Limb (tissue), 2 donors: ENCODE measurements at regions not wholly inside any gene's neighbourhood (a gene's known extent, or its start where the extent isn't known, plus 50 kb on each side); places are given as distances from the start of the nearest gene placed in this dataset.

Experiments used
- DNase-seq, 2 donors: peaks; one replicate each; pipeline ENCODE4 v3.0.0-alpha.2; 2016; ENCODE audit errors: extremely low spot score in 2 of 2

GRCh38 chr22:46077669-46078099 is 72.6 kb upstream of the PPARA start:
- no peak for DNase-seq

- no peak for DNase-seq
Observed at GRCh38 chr22:46078241-46079092, 71.9 kb upstream of the PPARA start.

- DNase-seq, result no peak
Observed at GRCh38 chr22:46079093-46079860, 71.0 kb upstream of the PPARA start.

- DNase-seq, result no peak
Observed at GRCh38 chr22:46079861-46080821, 70.2 kb upstream of the PPARA start.

GRCh38 chr22:46081036-46081830 is 69.1 kb upstream of the PPARA start:
- DNase-seq, result no peak

GRCh38 chr22:46081831-46082210 is 68.5 kb upstream of the PPARA start:
- no peak for DNase-seq

- no peak for DNase-seq
Observed at GRCh38 chr22:46082633-46083032, 67.7 kb upstream of the PPARA start.

GRCh38 chr22:46083383-46084350 is 66.7 kb upstream of the PPARA start:
- DNase-seq, result no peak

- no peak for DNase-seq
Observed at GRCh38 chr22:46084376-46084775, 66.0 kb upstream of the PPARA start.

GRCh38 chr22:46084943-46085827 is 65.1 kb upstream of the PPARA start:
- no peak for DNase-seq

GRCh38 chr22:46085828-46086576 is 64.3 kb upstream of the PPARA start:
- DNase-seq, result no peak

GRCh38 chr22:46086577-46087335 is 63.6 kb upstream of the PPARA start:
- no peak for DNase-seq

GRCh38 chr22:46087336-46087690 is 63.0 kb upstream of the PPARA start:
- no peak for DNase-seq

- DNase-seq, result peak; percentile 86 to 93
Observed at GRCh38 chr22:46087816-46088277, 62.5 kb upstream of the PPARA start.

GRCh38 chr22:46088541-46089311 is 61.6 kb upstream of the PPARA start:
- no peak for DNase-seq

GRCh38 chr22:46089426-46090035 is 60.8 kb upstream of the PPARA start:
- no peak for DNase-seq
